CD4-positive, alpha-beta memory T cell (primary cell): ENCODE measurements at regions not wholly inside any gene's neighbourhood (a gene's known extent, or its start where the extent isn't known, plus 50 kb on each side); places are given as distances from the start of the nearest gene placed in this dataset.
A peak's percentile ranks its signal among the peaks of the same experiment; 100 is the strongest.
"Not testable (repeated sequence)": the region's sequence is repeated elsewhere in the genome, so short reads cannot be mapped to it uniquely, and the experiment has no call there.

Experiments used
- CTCF ChIA-PET: fragments of 350-600 bp; sonication (Branson Sonifier 250); formaldehyde crosslinking; loops from one replicate; lab custom pipeline; 2021; ENCODE audit warnings: inconsistent platforms; ENCODE audit not compliant: partially characterized antibody; lab: Charles Lee
- POLR2A ChIA-PET: fragments of 350-600 bp; sonication (Branson Sonifier 250); formaldehyde crosslinking; loops from one replicate; lab custom pipeline; 2021; ENCODE audit not compliant: partially characterized antibody; lab: Charles Lee
- DNase-seq, 5 donors: peaks; one replicate each; pipeline versions ENCODE4 v3.0.0 to v3.0.0-alpha.2; 2020 to 2022; ENCODE audit warnings: mixed read lengths in 1 of 5
- H3K27ac ChIP-seq: one replicate; pipeline ENCODE4 v1.7.0; 2013; ENCODE audit warnings: low read depth, low read length
- H3K27me3 ChIP-seq: 2 replicates; pipeline ENCODE4 v1.7.0; 2013; ENCODE audit warnings: mild to moderate bottlenecking, low read length, moderate library complexity; ENCODE audit not compliant: insufficient read depth
- H3K36me3 ChIP-seq: 2 replicates; pipeline ENCODE4 v1.7.0; 2013; ENCODE audit warnings: mild to moderate bottlenecking, low read length, moderate library complexity; ENCODE audit not compliant: insufficient read depth
- H3K4me1 ChIP-seq: 2 replicates; pipeline ENCODE4 v1.7.0; 2013; ENCODE audit warnings: mild to moderate bottlenecking, low read length, moderate library complexity; ENCODE audit not compliant: insufficient read depth
- H3K4me3 ChIP-seq, 2 donors: one replicate each; pipeline ENCODE4 v1.7.0; 2013; ENCODE audit warnings: low read length in 2 of 2, mild to moderate bottlenecking in 1 of 2
- H3K9me3 ChIP-seq, 2 donors: one replicate each; pipeline ENCODE4 v1.7.0; 2013; ENCODE audit warnings: low read length in 2 of 2, control low read depth in 1 of 2; ENCODE audit not compliant: control insufficient read depth in 1 of 2
- H3K27ac Mint-ChIP-seq, 7 donors: one replicate each; pipeline ENCODE4 v1.8.0; 2020 to 2021; ENCODE audit warnings: mixed read lengths in 7 of 7, mild to moderate bottlenecking in 6 of 7, inconsistent platforms in 3 of 7, moderate library complexity in 3 of 7
- H3K27me3 Mint-ChIP-seq, 2 donors: one replicate each; pipeline ENCODE4 v1.8.0; 2020 to 2021; ENCODE audit warnings: mixed read lengths in 2 of 2
- H3K36me3 Mint-ChIP-seq, 2 donors: one replicate each; pipeline ENCODE4 v1.8.0; 2020 to 2021; ENCODE audit warnings: mixed read lengths in 2 of 2, inconsistent platforms in 1 of 2, mild to moderate bottlenecking in 1 of 2
- H3K4me1 Mint-ChIP-seq, 4 donors: one replicate each; pipeline ENCODE4 v1.8.0; 2020 to 2021; ENCODE audit warnings: mixed read lengths in 4 of 4, mild to moderate bottlenecking in 1 of 4
- H3K4me3 Mint-ChIP-seq, 8 donors: one replicate each; pipeline ENCODE4 v1.8.0; 2020 to 2021; ENCODE audit warnings: mixed read lengths in 8 of 8, mild to moderate bottlenecking in 7 of 8, moderate library complexity in 6 of 8, inconsistent platforms in 3 of 8
- H3K9me3 Mint-ChIP-seq, 8 donors: one replicate each; pipeline ENCODE4 v1.8.0; 2020 to 2021; ENCODE audit warnings: mixed read lengths in 8 of 8, mild to moderate bottlenecking in 5 of 8, inconsistent platforms in 3 of 8, moderate library complexity in 1 of 8
- intact Hi-C: fragments of 100-400 bp; cut with micrococcal nuclease; formaldehyde crosslinking; loops from one replicate; pipeline ENCODE4 v1.15.1; 2023

GRCh38 chr2:89537862-89538261 is 846.4 kb downstream of the RPIA start:
- DNase-seq, H3K36me3 ChIP-seq, H3K27ac Mint-ChIP-seq, H3K27me3 ChIP-seq, H3K27me3 Mint-ChIP-seq, POLR2A ChIA-PET, H3K9me3 ChIP-seq, H3K36me3 Mint-ChIP-seq, intact Hi-C loops, H3K4me1 Mint-ChIP-seq, H3K4me1 ChIP-seq, H3K9me3 Mint-ChIP-seq, H3K4me3 ChIP-seq, H3K4me3 Mint-ChIP-seq, CTCF ChIA-PET, H3K27ac ChIP-seq: not testable (repeated sequence)

DNA sequence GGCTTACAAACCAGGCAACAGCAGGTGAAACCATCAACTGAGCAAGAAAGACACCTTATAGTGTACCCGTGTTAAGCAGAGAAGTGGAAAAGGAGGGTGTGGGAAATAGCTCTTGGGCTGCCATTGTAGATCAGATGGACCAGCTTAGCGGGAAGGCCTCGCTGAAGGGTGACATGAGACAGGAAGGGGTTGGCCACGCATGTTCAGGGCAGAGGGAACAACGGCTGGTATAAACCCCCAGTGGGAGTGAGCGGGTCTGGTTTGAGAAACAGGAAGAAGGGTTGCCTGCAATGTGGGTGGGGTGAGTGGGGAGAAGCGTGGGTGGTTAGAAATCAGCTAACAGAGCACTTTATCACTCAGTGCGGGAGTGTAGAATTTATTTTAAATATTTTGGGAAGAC is 852.6 kb downstream of the RPIA start:
- H3K4me1 Mint-ChIP-seq, H3K36me3 Mint-ChIP-seq, H3K9me3 Mint-ChIP-seq, H3K4me3 Mint-ChIP-seq, H3K4me3 ChIP-seq, H3K27ac Mint-ChIP-seq, H3K27me3 ChIP-seq, POLR2A ChIA-PET, H3K27ac ChIP-seq, H3K9me3 ChIP-seq, DNase-seq, H3K36me3 ChIP-seq, H3K4me1 ChIP-seq, CTCF ChIA-PET, H3K27me3 Mint-ChIP-seq, intact Hi-C loops: not testable (repeated sequence)

DNA sequence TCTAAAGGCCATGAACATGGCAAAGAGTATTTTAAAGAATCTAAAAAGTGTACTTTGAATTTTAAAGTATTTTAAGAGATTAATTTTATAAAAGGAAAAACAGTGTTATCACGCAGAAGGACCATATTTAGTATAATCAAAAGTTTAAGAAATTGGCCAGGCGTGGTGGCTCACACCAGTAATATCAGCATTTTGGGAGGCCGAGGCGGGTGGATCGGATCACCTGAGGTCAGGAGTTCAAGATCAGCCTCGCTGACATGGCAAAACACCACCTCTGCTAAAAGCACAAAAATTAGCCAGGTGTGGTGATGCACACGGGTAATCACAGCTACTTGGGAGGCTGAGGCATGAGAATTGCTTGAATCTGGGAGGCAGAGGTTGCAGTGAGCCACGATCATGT is 887.7 kb downstream of the RPIA start:
- H3K9me3 ChIP-seq, H3K4me1 ChIP-seq, H3K27me3 Mint-ChIP-seq, POLR2A ChIA-PET, CTCF ChIA-PET, H3K36me3 ChIP-seq, DNase-seq, H3K27ac Mint-ChIP-seq, H3K4me3 ChIP-seq, intact Hi-C loops, H3K9me3 Mint-ChIP-seq, H3K27me3 ChIP-seq, H3K36me3 Mint-ChIP-seq, H3K27ac ChIP-seq, H3K4me3 Mint-ChIP-seq, H3K4me1 Mint-ChIP-seq: not testable (repeated sequence)

GRCh38 chr2:89582816-89583215 is 891.3 kb downstream of the RPIA start:
- H3K36me3 ChIP-seq, H3K9me3 Mint-ChIP-seq, CTCF ChIA-PET, H3K36me3 Mint-ChIP-seq, H3K9me3 ChIP-seq, POLR2A ChIA-PET, H3K4me1 ChIP-seq, H3K27ac Mint-ChIP-seq, intact Hi-C loops, H3K27me3 ChIP-seq, H3K4me1 Mint-ChIP-seq, H3K27me3 Mint-ChIP-seq, H3K27ac ChIP-seq, H3K4me3 Mint-ChIP-seq, H3K4me3 ChIP-seq: not testable (repeated sequence)
- DNase-seq = peak in 1 of 5 donors; percentile 13

DNA sequence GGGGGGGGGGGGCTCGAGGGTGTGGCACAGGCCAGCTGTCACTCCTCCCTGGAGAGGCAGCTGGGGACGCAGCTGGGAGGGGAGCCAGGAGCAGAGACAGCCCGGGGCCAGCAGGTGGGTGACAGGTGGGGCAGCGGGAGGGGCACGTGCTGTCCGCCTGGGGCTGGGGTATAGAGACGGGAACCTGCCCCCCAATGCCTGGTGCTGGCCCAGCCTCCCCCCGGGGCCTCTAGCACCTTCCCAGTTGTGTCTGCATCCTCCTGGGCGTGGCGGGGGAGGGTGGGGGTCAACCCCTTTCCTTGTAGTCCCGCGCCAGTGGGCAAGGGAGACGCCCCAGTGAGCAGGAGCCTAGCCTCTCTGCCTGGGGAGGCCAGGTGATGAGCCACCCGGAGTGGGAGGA is 892.6 kb downstream of the RPIA start:
- H3K27ac ChIP-seq, H3K36me3 Mint-ChIP-seq, H3K27me3 Mint-ChIP-seq, CTCF ChIA-PET, H3K27me3 ChIP-seq, intact Hi-C loops, H3K4me3 ChIP-seq, H3K4me1 ChIP-seq, H3K9me3 ChIP-seq, H3K4me1 Mint-ChIP-seq, H3K36me3 ChIP-seq, POLR2A ChIA-PET, H3K27ac Mint-ChIP-seq, H3K4me3 Mint-ChIP-seq, H3K9me3 Mint-ChIP-seq: not testable (repeated sequence)
- DNase-seq = peak in 1 of 5 donors; percentile 9

DNA sequence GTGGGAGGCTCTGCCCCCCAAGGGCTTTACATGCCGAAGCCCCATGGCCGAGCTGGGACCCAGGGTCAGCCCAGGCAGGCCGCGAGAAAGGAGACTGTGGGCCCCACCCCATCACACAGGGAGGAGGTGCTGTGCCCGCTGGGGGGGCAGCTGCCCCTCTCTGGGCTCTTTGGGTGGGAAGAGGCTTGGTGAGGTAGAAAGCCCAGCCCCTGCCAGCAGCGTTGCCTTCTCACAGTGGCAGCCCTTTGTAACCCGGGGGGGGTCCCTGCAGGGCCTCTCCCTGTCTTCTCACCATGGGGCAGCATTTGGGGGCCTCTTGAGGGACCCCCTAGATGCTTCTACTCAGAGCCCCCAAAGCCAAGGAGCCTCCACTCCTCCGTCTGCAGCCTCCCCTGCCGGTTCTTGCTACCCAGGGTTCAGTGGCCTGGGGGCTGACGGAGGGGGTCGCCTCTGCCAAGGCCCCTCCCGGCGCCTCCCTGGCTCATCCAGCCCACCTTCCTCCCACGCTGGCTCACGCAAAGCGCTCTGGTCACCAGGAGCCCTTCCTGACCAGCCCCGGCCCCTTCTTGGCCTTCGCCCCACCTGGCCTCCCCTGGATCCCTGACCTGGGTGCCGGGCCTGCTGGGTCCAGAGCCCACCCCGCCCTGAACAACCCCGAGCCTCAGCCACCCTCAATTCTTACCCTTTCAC is 893.5 kb downstream of the RPIA start:
- H3K4me3 Mint-ChIP-seq = peak overlapping the region in 2 of 8 donors; percentile 54 to 62

DNA sequence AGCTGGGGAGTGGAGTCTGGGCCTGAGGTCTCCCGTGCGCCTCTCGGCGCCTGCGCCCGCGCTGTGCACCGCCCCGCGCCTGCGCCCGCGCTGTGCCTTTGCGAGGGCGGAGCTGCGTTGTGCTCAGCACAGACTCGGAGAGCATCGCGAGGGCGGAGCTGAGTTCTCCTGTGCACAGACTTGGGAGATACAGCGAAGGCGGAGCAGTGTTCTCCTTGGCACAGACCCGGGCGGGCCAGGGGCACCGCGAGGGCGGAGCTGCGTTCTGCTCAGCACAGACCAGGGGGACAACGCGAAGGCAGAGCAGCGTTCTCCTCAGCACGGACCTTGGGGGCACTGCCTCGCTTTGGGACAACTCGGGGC is 894.1 kb downstream of the RPIA start:
- CTCF ChIA-PET, H3K4me1 Mint-ChIP-seq, H3K4me1 ChIP-seq, intact Hi-C loops, H3K27me3 ChIP-seq, H3K36me3 Mint-ChIP-seq, H3K4me3 ChIP-seq, H3K9me3 ChIP-seq, H3K27ac Mint-ChIP-seq, POLR2A ChIA-PET, H3K27me3 Mint-ChIP-seq, H3K9me3 Mint-ChIP-seq, H3K27ac ChIP-seq, H3K36me3 ChIP-seq: not testable (repeated sequence)
- DNase-seq = peak in 2 of 5 donors; percentile 5 to 15
- H3K4me3 Mint-ChIP-seq = peak overlapping the region in 7 of 8 donors; percentile 53 to 78 (median 66)

More for the DNA sequence above, 893.5 kb downstream of the RPIA start:
- H3K27me3 ChIP-seq, H3K4me1 ChIP-seq, H3K36me3 ChIP-seq, intact Hi-C loops, H3K9me3 Mint-ChIP-seq, H3K27ac ChIP-seq, POLR2A ChIA-PET, H3K27me3 Mint-ChIP-seq, H3K9me3 ChIP-seq, H3K27ac Mint-ChIP-seq, CTCF ChIA-PET, H3K4me1 Mint-ChIP-seq, H3K4me3 ChIP-seq, H3K36me3 Mint-ChIP-seq: not testable (repeated sequence)
- peak in 1 of 5 donors; percentile 12 for DNase-seq

DNA sequence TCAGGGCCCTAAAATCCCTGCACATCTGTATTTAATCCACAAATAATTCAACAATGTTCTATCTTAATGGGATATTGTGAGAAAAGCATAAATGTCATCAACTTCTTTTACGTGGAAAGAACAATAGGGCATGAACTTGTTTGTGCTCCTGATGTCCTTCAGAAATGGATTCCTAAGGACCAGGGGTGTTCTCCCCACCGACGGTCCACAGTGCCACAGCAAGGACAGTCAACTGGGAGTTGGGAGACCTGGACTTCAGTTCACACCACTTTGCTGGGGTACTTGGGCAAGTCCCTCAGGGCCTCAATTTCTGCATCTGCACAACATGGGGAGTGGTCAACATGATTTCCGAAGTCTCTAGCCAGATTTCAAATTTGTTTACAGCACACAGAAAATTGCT is 908.4 kb downstream of the RPIA start:
- DNase-seq, H3K4me1 Mint-ChIP-seq, H3K4me1 ChIP-seq, H3K4me3 ChIP-seq, H3K36me3 ChIP-seq, H3K9me3 Mint-ChIP-seq, H3K36me3 Mint-ChIP-seq, H3K27me3 ChIP-seq, intact Hi-C loops, H3K9me3 ChIP-seq, H3K27me3 Mint-ChIP-seq, CTCF ChIA-PET, H3K27ac ChIP-seq, H3K4me3 Mint-ChIP-seq, H3K27ac Mint-ChIP-seq, POLR2A ChIA-PET: not testable (repeated sequence)
